Mammary epithelial cell (primary cell): ENCODE measurements at regions not wholly inside any gene's neighbourhood (a gene's known extent, or its start where the extent isn't known, plus 50 kb on each side); places are given as distances from the start of the nearest gene placed in this dataset.

Experiments used
- EZH2 ChIP-seq: IDR thresholded peaks from 2 replicates; pipeline ENCODE4 v1.6.1; 2012; ENCODE audit warnings: low read length, inconsistent platforms, borderline replicate concordance
- TF ChIP-seq, protein P1 (sequence below), 2 donors: IDR thresholded peaks in 1 of 2; conservative IDR thresholded peaks in 1 of 2; 2 replicates each; pipeline ENCODE4 v1.5.1; 2011 to 2012; ENCODE audit warnings: inconsistent platforms in 2 of 2, low read length in 2 of 2, mild to moderate bottlenecking in 2 of 2, control low read depth in 1 of 2, low read depth in 1 of 2; ENCODE audit not compliant: insufficient read depth in 1 of 2; ENCODE audit errors: extremely low read depth in 1 of 2

DNA sequence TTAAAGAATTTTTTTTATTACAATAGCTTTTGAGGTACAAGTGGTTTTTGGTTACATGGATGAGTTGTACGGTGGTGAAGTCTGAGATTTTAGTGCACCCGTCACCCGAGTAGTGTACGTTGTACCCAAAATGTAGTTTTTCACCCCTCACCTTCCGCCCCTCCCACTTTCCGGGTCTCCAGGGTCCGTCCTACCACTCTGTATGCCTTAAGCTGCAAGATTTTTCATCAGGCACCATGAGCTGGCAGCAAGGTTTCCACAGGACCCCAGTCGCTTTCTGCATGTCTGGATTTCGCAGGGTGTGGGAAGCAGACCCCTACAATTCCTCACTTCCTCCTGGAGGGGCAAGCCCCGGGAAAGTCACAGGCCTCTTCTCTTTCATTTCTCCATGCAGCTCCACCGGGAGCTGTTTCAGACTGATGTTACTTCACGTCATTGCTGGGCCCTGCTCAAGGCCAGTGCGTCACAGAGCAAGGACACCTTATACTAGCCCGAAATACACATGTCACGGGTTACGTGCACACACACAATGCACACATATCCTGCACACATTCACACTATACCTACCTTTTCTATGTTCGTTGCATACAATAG lies 179.1 kb downstream of the ZFP36L2 start:
- TF ChIP-seq, protein P1, sequence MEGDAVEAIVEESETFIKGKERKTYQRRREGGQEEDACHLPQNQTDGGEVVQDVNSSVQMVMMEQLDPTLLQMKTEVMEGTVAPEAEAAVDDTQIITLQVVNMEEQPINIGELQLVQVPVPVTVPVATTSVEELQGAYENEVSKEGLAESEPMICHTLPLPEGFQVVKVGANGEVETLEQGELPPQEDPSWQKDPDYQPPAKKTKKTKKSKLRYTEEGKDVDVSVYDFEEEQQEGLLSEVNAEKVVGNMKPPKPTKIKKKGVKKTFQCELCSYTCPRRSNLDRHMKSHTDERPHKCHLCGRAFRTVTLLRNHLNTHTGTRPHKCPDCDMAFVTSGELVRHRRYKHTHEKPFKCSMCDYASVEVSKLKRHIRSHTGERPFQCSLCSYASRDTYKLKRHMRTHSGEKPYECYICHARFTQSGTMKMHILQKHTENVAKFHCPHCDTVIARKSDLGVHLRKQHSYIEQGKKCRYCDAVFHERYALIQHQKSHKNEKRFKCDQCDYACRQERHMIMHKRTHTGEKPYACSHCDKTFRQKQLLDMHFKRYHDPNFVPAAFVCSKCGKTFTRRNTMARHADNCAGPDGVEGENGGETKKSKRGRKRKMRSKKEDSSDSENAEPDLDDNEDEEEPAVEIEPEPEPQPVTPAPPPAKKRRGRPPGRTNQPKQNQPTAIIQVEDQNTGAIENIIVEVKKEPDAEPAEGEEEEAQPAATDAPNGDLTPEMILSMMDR (conservative IDR thresholded peaks at IDR 0.05 in 1 of 2, IDR thresholded peaks at IDR 0.05 in 1 of 2; ENCODE audit: extremely low read depth in 1 of 2, insufficient read depth in 1 of 2, low read depth in 1 of 2, low read length in 2 of 2): no peak
- no peak for TF ChIP-seq EZH2
